ENCODE measurements at regions not wholly inside any gene's neighbourhood (a gene's known extent, or its start where the extent isn't known, plus 50 kb on each side); places are given as distances from the start of the nearest gene placed in this dataset.

DNA sequence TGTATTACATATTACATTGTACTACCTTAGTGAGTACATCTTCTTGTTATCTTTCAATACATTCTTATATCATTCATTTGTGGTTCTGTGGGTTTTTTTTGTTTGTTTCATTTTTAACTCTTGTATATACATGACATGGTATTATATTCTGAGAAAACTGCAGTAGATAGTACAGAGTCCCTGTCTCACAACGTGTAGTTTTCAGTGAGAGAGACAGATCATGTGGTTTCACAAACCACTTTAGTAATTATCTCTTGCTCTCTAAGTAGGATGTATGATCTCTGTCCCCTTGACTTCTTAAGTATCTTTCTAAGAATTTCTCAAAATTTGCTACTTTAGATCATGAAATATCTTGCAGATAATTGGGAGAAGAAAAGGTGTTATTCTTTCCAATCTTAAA is 745.9 kb upstream of the CDH9 start:
- dilution Hi-C loops (cut with MboI; ENCODE audit: extremely low pct_ligation_motif_present, low sequenced_read_pairs) = no loop called here
- intact Hi-C loops (cut with micrococcal nuclease) = no loop called here

DNA sequence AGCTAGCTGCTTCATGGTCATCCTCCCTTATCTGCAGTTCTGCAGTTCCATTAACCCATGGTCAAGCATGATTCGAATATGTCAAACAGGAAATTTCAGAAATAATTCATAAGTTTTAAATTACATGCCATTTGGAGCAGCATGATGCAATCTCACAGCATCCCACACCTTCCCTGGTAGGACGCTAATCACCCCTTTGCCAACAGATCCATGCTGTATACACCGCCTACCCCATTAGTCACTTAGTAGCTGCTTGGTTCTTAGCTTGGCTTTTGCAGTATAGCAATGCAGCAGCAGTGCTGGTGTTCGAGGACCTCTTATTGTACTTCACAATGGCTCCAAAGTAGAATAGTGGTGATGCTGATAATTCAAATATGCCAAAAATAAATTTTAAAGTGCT is 739.7 kb upstream of the CDH9 start:
- no peaks in the 10 kb centered on the region for H3K4me1 ChIP-seq (ENCODE audit: control insufficient read depth, extremely low read depth, insufficient read depth, low read length)
- POLR2A ChIA-PET = no interaction called here
- dilution Hi-C loops (cut with MboI; ENCODE audit: extremely low pct_ligation_motif_present, low sequenced_read_pairs) = no loop called here

More for the DNA sequence above, 745.9 kb upstream of the CDH9 start:
- Histone ChIP-seq H3K4me3 (replicated peaks in 1 of 3; ENCODE audit: insufficient read depth in 1 of 3, low read depth in 1 of 3, low read length in 3 of 3) (no peak overlapping the region), H3K79me2 (ENCODE audit: control insufficient read depth, insufficient read depth, low read length) (no peaks in the 10 kb centered on the region), H3K4me2 (ENCODE audit: insufficient read depth, low read length) (no peak overlapping the region), H3K27ac (ENCODE audit: insufficient read depth, low read depth, low read length) (no peak overlapping the region), H3K9me1 (replicated peaks; ENCODE audit: control insufficient read depth, extremely low read depth, insufficient read depth, low read length) (no peaks in the 10 kb centered on the region), H3K9ac (replicated peaks; ENCODE audit: extremely low read depth, insufficient read depth, low read length) (no peak overlapping the region), H3K4me1 (ENCODE audit: control insufficient read depth, extremely low read depth, insufficient read depth, low read length) (no peaks in the 10 kb centered on the region), H3K36me3 (ENCODE audit: control insufficient read depth in 2 of 2, extremely low read depth in 1 of 2, insufficient read depth in 2 of 2, low read length in 2 of 2) (no peaks in the 10 kb centered on the region), H3K9me3 (replicated peaks; ENCODE audit: control insufficient read depth, insufficient read depth, low read length) (no peaks in the 10 kb centered on the region), H3K27me3 (ENCODE audit: control insufficient read depth in 2 of 2, insufficient read depth in 2 of 2, low read length in 2 of 2) (no peaks in the 10 kb centered on the region), H4K20me1 (replicated peaks; ENCODE audit: control insufficient read depth, extremely low read depth, insufficient read depth, low read length) (no peaks in the 10 kb centered on the region), H2AFZ (ENCODE audit: low read depth, low read length) (no peak overlapping the region)
- FAIRE-seq (no peak), DNase-seq (ENCODE audit: low read depth, low spot score) (no peak)
- no TSS peak for BruUV-seq (replicated peaks)
- POLR2A ChIA-PET = no interaction called here
- CTCF ChIA-PET = no interaction called here
- TF ChIP-seq, protein P1, sequence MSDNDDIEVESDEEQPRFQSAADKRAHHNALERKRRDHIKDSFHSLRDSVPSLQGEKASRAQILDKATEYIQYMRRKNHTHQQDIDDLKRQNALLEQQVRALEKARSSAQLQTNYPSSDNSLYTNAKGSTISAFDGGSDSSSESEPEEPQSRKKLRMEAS (IDR thresholded peaks at IDR 0.05; ENCODE audit: insufficient read depth, insufficient read length) = no peak

More for the DNA sequence above, 739.7 kb upstream of the CDH9 start:
- Histone ChIP-seq H3K4me3 (replicated peaks in 1 of 3; ENCODE audit: insufficient read depth in 1 of 3, low read depth in 1 of 3, low read length in 3 of 3) (no peak overlapping the region), H2AFZ (ENCODE audit: low read depth, low read length) (no peak overlapping the region), H3K4me2 (ENCODE audit: insufficient read depth, low read length) (no peak overlapping the region), H3K27ac (ENCODE audit: insufficient read depth, low read depth, low read length) (no peak overlapping the region), H3K79me2 (ENCODE audit: control insufficient read depth, insufficient read depth, low read length) (no peaks in the 10 kb centered on the region), H3K27me3 (ENCODE audit: control insufficient read depth in 2 of 2, insufficient read depth in 2 of 2, low read length in 2 of 2) (no peaks in the 10 kb centered on the region), H3K9me3 (replicated peaks; ENCODE audit: control insufficient read depth, insufficient read depth, low read length) (no peaks in the 10 kb centered on the region), H3K36me3 (ENCODE audit: control insufficient read depth in 2 of 2, extremely low read depth in 1 of 2, insufficient read depth in 2 of 2, low read length in 2 of 2) (no peaks in the 10 kb centered on the region), H3K9ac (replicated peaks; ENCODE audit: extremely low read depth, insufficient read depth, low read length) (no peak overlapping the region), H3K9me1 (replicated peaks; ENCODE audit: control insufficient read depth, extremely low read depth, insufficient read depth, low read length) (no peaks in the 10 kb centered on the region), H4K20me1 (replicated peaks; ENCODE audit: control insufficient read depth, extremely low read depth, insufficient read depth, low read length) (no peaks in the 10 kb centered on the region)
- TF ChIP-seq, protein P1 (IDR thresholded peaks at IDR 0.05; ENCODE audit: insufficient read depth, insufficient read length) = no peak
- TF ChIP-seq MYC (IDR thresholded peaks at IDR 0.05; ENCODE audit: low read depth, low read length) (no peak), FOS (IDR thresholded peaks at IDR 0.05; ENCODE audit: borderline replicate concordance, insufficient read depth, low read length) (no peak), EZH2 (IDR thresholded peaks at IDR 0.05; ENCODE audit: borderline replicate concordance, low read depth, low read length, severe bottlenecking) (no peak)
- TF ChIP-seq, protein P2, sequence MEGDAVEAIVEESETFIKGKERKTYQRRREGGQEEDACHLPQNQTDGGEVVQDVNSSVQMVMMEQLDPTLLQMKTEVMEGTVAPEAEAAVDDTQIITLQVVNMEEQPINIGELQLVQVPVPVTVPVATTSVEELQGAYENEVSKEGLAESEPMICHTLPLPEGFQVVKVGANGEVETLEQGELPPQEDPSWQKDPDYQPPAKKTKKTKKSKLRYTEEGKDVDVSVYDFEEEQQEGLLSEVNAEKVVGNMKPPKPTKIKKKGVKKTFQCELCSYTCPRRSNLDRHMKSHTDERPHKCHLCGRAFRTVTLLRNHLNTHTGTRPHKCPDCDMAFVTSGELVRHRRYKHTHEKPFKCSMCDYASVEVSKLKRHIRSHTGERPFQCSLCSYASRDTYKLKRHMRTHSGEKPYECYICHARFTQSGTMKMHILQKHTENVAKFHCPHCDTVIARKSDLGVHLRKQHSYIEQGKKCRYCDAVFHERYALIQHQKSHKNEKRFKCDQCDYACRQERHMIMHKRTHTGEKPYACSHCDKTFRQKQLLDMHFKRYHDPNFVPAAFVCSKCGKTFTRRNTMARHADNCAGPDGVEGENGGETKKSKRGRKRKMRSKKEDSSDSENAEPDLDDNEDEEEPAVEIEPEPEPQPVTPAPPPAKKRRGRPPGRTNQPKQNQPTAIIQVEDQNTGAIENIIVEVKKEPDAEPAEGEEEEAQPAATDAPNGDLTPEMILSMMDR (IDR thresholded peaks at IDR 0.05; ENCODE audit: extremely low read depth in 1 of 2, insufficient read depth in 1 of 2, low read depth in 1 of 2, low read length in 2 of 2) = no peak
- CTCF ChIA-PET = interaction anchor here (0.6 kb wide), 1 partner anchor 47 kb away, joined by 3 read pairs; no protein-coding TSS in a partner anchor
- intact Hi-C loops (cut with micrococcal nuclease) = no loop called here
- DNase-seq (ENCODE audit: low read depth, low spot score) = no peak
- FAIRE-seq = no peak
- BruUV-seq (replicated peaks) = no TSS peak

Data from endothelial cell of umbilical vein (primary cell).